SK-N-SH (cell line): ENCODE measurements at regions not wholly inside any gene's neighbourhood (a gene's known extent, or its start where the extent isn't known, plus 50 kb on each side); places are given as distances from the start of the nearest gene placed in this dataset.

Experiments used
- CTCF ChIA-PET: fragments of 300-600, 350-600 bp; formaldehyde crosslinking; extraction: SDS; loops from one replicate; lab custom pipeline; 2021; lab: Yijun Ruan, JAX
- POLR2A ChIA-PET: fragments of 350-600 bp; sonication (Branson Sonifier 250); formaldehyde crosslinking; extraction: SDS; loops from one replicate; lab custom pipeline; 2020; ENCODE audit warnings: antibody characterized with exemption, inconsistent platforms; lab: Yijun Ruan, JAX
- DNase-seq: peaks from one replicate; pipeline ENCODE4 v3.0.0; 2012
- H2AFZ ChIP-seq: fragments of 200-600 bp; sonication (generic); 2 replicates; pipeline ENCODE4 v1.8.1; 2016; ENCODE audit warnings: antibody characterized with exemption, mild to moderate bottlenecking, low read depth
- H3F3A ChIP-seq: fragments of 200-600 bp; sonication (generic); replicated peaks from 2 replicates; pipeline ENCODE3; 2016; ENCODE audit warnings: antibody characterized with exemption, mild to moderate bottlenecking; ENCODE audit not compliant: insufficient read depth
- H3K27ac ChIP-seq, 2 experiments: fragments of 200-500 bp in 1 of 2; fragments of 200-600 bp in 1 of 2; sonication (Bioruptor generic) in 1 of 2; sonication (generic), shearing (Covaris generic) in 1 of 2; 2 replicates each; pipeline versions ENCODE4 v1.5.1 to v1.6.1; 2014 to 2016; ENCODE audit warnings: low read depth in 2 of 2, inconsistent platforms in 1 of 2, low read length in 1 of 2, mild to moderate bottlenecking in 1 of 2, mixed read lengths in 1 of 2
- H3K27me3 ChIP-seq: fragments of 200-600 bp; sonication (generic), shearing (Covaris generic); 2 replicates; pipeline ENCODE4 v1.6.1; 2016; ENCODE audit warnings: mixed run types; ENCODE audit not compliant: insufficient read depth
- H3K36me3 ChIP-seq, 2 experiments: fragments of 200-500 bp in 1 of 2; fragments of 200-600 bp in 1 of 2; sonication (Bioruptor generic) in 1 of 2; sonication (generic) in 1 of 2; replicated peaks in 1 of 2; 2 replicates each; pipeline versions ENCODE3 to v1.5.1; 2014 to 2016; ENCODE audit warnings: low read length in 1 of 2, mild to moderate bottlenecking in 1 of 2; ENCODE audit not compliant: insufficient read depth in 2 of 2, control insufficient read depth in 1 of 2
- H3K4me1 ChIP-seq, 2 experiments: fragments of 200-500 bp in 1 of 2; fragments of 200-600 bp in 1 of 2; sonication (Bioruptor generic) in 1 of 2; sonication (generic), shearing (Covaris generic) in 1 of 2; 2 replicates each; pipeline versions ENCODE4 v1.5.1 to v1.6.1; 2014 to 2016; ENCODE audit warnings: low read depth in 1 of 2, low read length in 1 of 2, mixed run types in 1 of 2; ENCODE audit not compliant: insufficient read depth in 2 of 2, control insufficient read depth in 1 of 2
- H3K4me2 ChIP-seq: fragments of 200-600 bp; sonication (generic), shearing (Covaris generic); 2 replicates; pipeline ENCODE4 v1.6.1; 2017; ENCODE audit warnings: mixed run types
- H3K4me3 ChIP-seq, 2 experiments: fragments of 200-500 bp in 1 of 2; fragments of 200-600 bp in 1 of 2; sonication (Bioruptor generic) in 1 of 2; sonication (generic), shearing (Covaris generic) in 1 of 2; 2 replicates each; pipeline versions ENCODE4 v1.5.1 to v1.8.1; 2014 to 2016; ENCODE audit warnings: low read depth in 2 of 2, inconsistent platforms in 1 of 2, low read length in 1 of 2, mild to moderate bottlenecking in 1 of 2, mixed read lengths in 1 of 2, moderate library complexity in 1 of 2
- H3K79me2 ChIP-seq: fragments of 200-600 bp; sonication (generic); 2 replicates; pipeline ENCODE4 v1.8.1; 2017; ENCODE audit warnings: mild to moderate bottlenecking; ENCODE audit not compliant: insufficient read depth
- H3K9ac ChIP-seq: fragments of 200-600 bp; sonication (generic); 2 replicates; pipeline ENCODE4 v1.6.1; 2017; ENCODE audit warnings: mixed run types
- H3K9me2 ChIP-seq: fragments of 200-600 bp; sonication (generic); 2 replicates; pipeline ENCODE4 v1.6.1; 2017; ENCODE audit warnings: mixed run types
- H3K9me3 ChIP-seq: fragments of 200-600 bp; sonication (generic); 2 replicates; pipeline ENCODE4 v1.6.1; 2017; ENCODE audit warnings: mixed run types, mild to moderate bottlenecking, moderate library complexity
- H4K20me1 ChIP-seq: fragments of 200-600 bp; sonication (generic); 2 replicates; pipeline ENCODE4 v1.6.1; 2017; ENCODE audit warnings: mild to moderate bottlenecking, mixed run types; ENCODE audit not compliant: insufficient read depth
- EP300 ChIP-seq, 2 experiments: IDR thresholded peaks; 2 replicates each; pipeline versions ENCODE4 v1.4.0 to v1.6.1; 2012; ENCODE audit warnings: borderline replicate concordance in 1 of 2, low read depth in 1 of 2, low read length in 1 of 2
- FOSL2 ChIP-seq: IDR thresholded peaks from 2 replicates; pipeline ENCODE4 v1.4.0; 2012; ENCODE audit warnings: low read depth, mild to moderate bottlenecking, moderate library complexity, borderline replicate concordance
- GATA2 ChIP-seq: sonication (generic); formaldehyde crosslinking; IDR thresholded peaks from 2 replicates; pipeline ENCODE4 v1.5.0; 2020; ENCODE audit warnings: mild to moderate bottlenecking, missing genetic modification reagents
- JUND ChIP-seq: IDR thresholded peaks from 2 replicates; pipeline ENCODE4 v1.4.0; 2012
- MEF2A ChIP-seq: IDR thresholded peaks from 2 replicates; pipeline ENCODE4 v1.4.0; 2012; ENCODE audit warnings: low read depth, borderline replicate concordance
- MXI1 ChIP-seq: IDR thresholded peaks from 2 replicates; pipeline ENCODE4 v1.6.1; 2012; ENCODE audit warnings: mild to moderate bottlenecking, low read depth, low read length, improper control_type of control experiment
- NFIC ChIP-seq: IDR thresholded peaks from 2 replicates; pipeline ENCODE4 v1.4.0; 2012; ENCODE audit warnings: borderline replicate concordance
- NRF1 ChIP-seq: IDR thresholded peaks from 2 replicates; pipeline ENCODE4 v1.6.1; 2012; ENCODE audit warnings: low read depth, mild to moderate bottlenecking, low read length
- POLR2AphosphoS5 ChIP-seq: IDR thresholded peaks from 2 replicates; pipeline ENCODE4 v1.6.1; 2012; ENCODE audit warnings: low read depth, low read length
- RFX5 ChIP-seq: IDR thresholded peaks from 2 replicates; pipeline ENCODE4 v1.6.1; 2012; ENCODE audit warnings: mild to moderate bottlenecking, improper control_type of control experiment, low read length
- RXRA ChIP-seq: IDR thresholded peaks from 2 replicates; pipeline ENCODE4 v1.4.0; 2012; ENCODE audit warnings: low read depth, mild to moderate bottlenecking, borderline replicate concordance
- SMC3 ChIP-seq: IDR thresholded peaks from 2 replicates; pipeline ENCODE4 v1.6.1; 2012; ENCODE audit warnings: low read depth, low read length, improper control_type of control experiment
- TCF12 ChIP-seq: IDR thresholded peaks from 2 replicates; pipeline ENCODE4 v1.4.0; 2012
- TEAD4 ChIP-seq: IDR thresholded peaks from 2 replicates; pipeline ENCODE4 v1.4.0; 2012; ENCODE audit warnings: mild to moderate bottlenecking, borderline replicate concordance; ENCODE audit not compliant: insufficient read depth
- WGBS: methylation state at CpG from one replicate; pipeline ENCODE4 v1.1.6; 2017; ENCODE audit warnings: low lambda C conversion rate; 5-methylcytosine and 5-hydroxymethylcytosine counted together
- TF ChIP-seq, protein P1 (sequence below): fragments of 150-350 bp; IDR thresholded peaks from 2 replicates; pipeline ENCODE4 v1.6.1; 2017; ENCODE audit warnings: antibody characterized with exemption, low read length, low read depth, borderline replicate concordance

DNA sequence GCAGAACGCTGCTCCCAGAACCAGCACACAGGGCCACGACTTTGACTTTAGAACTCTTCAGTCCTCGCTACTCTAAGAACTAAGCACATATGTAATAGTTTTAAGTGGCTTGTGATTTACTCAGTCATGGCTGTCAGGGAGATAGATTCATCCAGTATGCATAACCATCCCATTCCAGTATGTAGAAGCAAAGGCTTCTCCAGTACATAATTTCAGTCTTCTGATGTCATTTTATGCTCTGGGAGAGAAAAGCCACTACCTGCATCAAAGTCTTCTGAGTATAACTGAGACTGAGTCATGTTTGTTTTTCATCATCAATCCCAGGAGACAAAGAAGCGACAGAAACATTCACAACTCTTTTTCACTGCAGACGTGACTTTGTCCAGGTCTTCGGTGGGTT, 885.7 kb downstream of the PLA2G4A start (continued):
- TF ChIP-seq MEF2A (no peak), EP300 (IDR thresholded peaks at IDR 0.05; ENCODE audit: borderline replicate concordance in 1 of 2, low read depth in 1 of 2, low read length in 1 of 2) (no peak)

- ChIA-PET CTCF (no interaction called here), POLR2A (no interaction called here)
- Histone ChIP-seq H3K79me2 (no peaks in the 10 kb centered on the region), H2AFZ (no peak overlapping the region), H3F3A (no peaks in the 10 kb centered on the region), H3K27me3 (no peaks in the 10 kb centered on the region), H3K36me3 (no peaks in the 10 kb centered on the region), H3K4me2 (no peak overlapping the region), H3K9me2 (no peaks in the 10 kb centered on the region), H3K4me1 (no peaks in the 10 kb centered on the region), H3K27ac (no peak overlapping the region), H4K20me1 (no peaks in the 10 kb centered on the region), H3K4me3 (no peak overlapping the region), H3K9ac (no peak overlapping the region), H3K9me3 (no peaks in the 10 kb centered on the region)
- DNase-seq, result no peak
- TF ChIP-seq SMC3 (no peak), RFX5 (no peak), GATA2 (CRISPR knock-in tag) (no peak), NFIC (no peak), MXI1 (no peak), MEF2A (no peak), JUND (no peak), FOSL2 (no peak), RXRA (no peak), TEAD4 (no peak)
- TF ChIP-seq, protein P1, sequence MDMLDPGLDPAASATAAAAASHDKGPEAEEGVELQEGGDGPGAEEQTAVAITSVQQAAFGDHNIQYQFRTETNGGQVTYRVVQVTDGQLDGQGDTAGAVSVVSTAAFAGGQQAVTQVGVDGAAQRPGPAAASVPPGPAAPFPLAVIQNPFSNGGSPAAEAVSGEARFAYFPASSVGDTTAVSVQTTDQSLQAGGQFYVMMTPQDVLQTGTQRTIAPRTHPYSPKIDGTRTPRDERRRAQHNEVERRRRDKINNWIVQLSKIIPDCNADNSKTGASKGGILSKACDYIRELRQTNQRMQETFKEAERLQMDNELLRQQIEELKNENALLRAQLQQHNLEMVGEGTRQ, result no peak
Measured at GRCh38 chr1:187715483-187715882, 886.7 kb downstream of the PLA2G4A start.

- H4K20me1 ChIP-seq, result no peaks in the 10 kb centered on the region
- no peak for DNase-seq
- no peaks in the 10 kb centered on the region for H3K9me2 ChIP-seq
- POLR2A ChIA-PET, result no interaction called here
- no peak overlapping the region for H3K4me2 ChIP-seq
- CTCF ChIA-PET, result no interaction called here
- no peak overlapping the region for H2AFZ ChIP-seq
- H3K9ac ChIP-seq, result no peak overlapping the region
- no peaks in the 10 kb centered on the region for H3K27me3 ChIP-seq
- no peaks in the 10 kb centered on the region for H3K4me1 ChIP-seq
- no peaks in the 10 kb centered on the region for H3K79me2 ChIP-seq
- no peak for TF ChIP-seq TCF12
- no peak for TF ChIP-seq NRF1
- no peak for TF ChIP-seq POLR2AphosphoS5
- no peak for TF ChIP-seq MXI1
- no peak overlapping the region for H3K4me3 ChIP-seq
- WGBS, result 35% methylated on average over 1 of the region's 1 CpG
- H3K27ac ChIP-seq, result no peak overlapping the region
- H3K36me3 ChIP-seq, result no peaks in the 10 kb centered on the region
- H3K9me3 ChIP-seq, result no peaks in the 10 kb centered on the region
- H3F3A ChIP-seq, result no peaks in the 10 kb centered on the region
Measured at GRCh38 chr1:187716160-187716559, 887.4 kb downstream of the PLA2G4A start.
